ENCODE measurements at regions not wholly inside any gene's neighbourhood (a gene's known extent, or its start where the extent isn't known, plus 50 kb on each side); places are given as distances from the start of the nearest gene placed in this dataset.

GRCh38 chr1:8201331-8201861, 116.5 kb upstream of the SLC45A1 start:
- DNase-seq (ENCODE audit: low spot score), result no peak
- in situ Hi-C loops (cut with MboI; ENCODE audit: low sequenced_read_pairs, unreplicated experiment), result no loop called here
- TF ChIP-seq CTCF (IDR thresholded peaks at IDR 0.05; ENCODE audit: borderline replicate concordance, control extremely low read depth, extremely low read depth, insufficient read depth, missing control alignments), result no peak

- in situ Hi-C loops (cut with MboI; ENCODE audit: low sequenced_read_pairs, unreplicated experiment), result no loop called here
- TF ChIP-seq CTCF (IDR thresholded peaks at IDR 0.05; ENCODE audit: borderline replicate concordance, control extremely low read depth, extremely low read depth, insufficient read depth, missing control alignments), result no peak
- DNase-seq (ENCODE audit: low spot score), result no peak
Measured at GRCh38 chr1:8200317-8201115, 117.4 kb upstream of the SLC45A1 start.

GRCh38 chr1:8198522-8198921, 119.4 kb upstream of the SLC45A1 start:
- no peak for TF ChIP-seq CTCF (IDR thresholded peaks at IDR 0.05; ENCODE audit: borderline replicate concordance, control extremely low read depth, extremely low read depth, insufficient read depth, missing control alignments)
- in situ Hi-C loops (cut with MboI; ENCODE audit: low sequenced_read_pairs, unreplicated experiment), result no loop called here
- DNase-seq (ENCODE audit: low spot score), result no peak

- in situ Hi-C loops (cut with MboI; ENCODE audit: low sequenced_read_pairs, unreplicated experiment), result no loop called here
- TF ChIP-seq CTCF (IDR thresholded peaks at IDR 0.05; ENCODE audit: borderline replicate concordance, control extremely low read depth, extremely low read depth, insufficient read depth, missing control alignments), result no peak
- DNase-seq (ENCODE audit: low spot score), result no peak
Measured at GRCh38 chr1:8197493-8198282, 120.2 kb upstream of the SLC45A1 start.

GRCh38 chr1:8194481-8195227, 123.3 kb upstream of the SLC45A1 start:
- TF ChIP-seq CTCF (IDR thresholded peaks at IDR 0.05; ENCODE audit: borderline replicate concordance, control extremely low read depth, extremely low read depth, insufficient read depth, missing control alignments), result no peak
- in situ Hi-C loops (cut with MboI; ENCODE audit: low sequenced_read_pairs, unreplicated experiment), result no loop called here
- no peak for DNase-seq (ENCODE audit: low spot score)

- TF ChIP-seq CTCF (IDR thresholded peaks at IDR 0.05; ENCODE audit: borderline replicate concordance, control extremely low read depth, extremely low read depth, insufficient read depth, missing control alignments), result no peak
- in situ Hi-C loops (cut with MboI; ENCODE audit: low sequenced_read_pairs, unreplicated experiment), result no loop called here
- DNase-seq (ENCODE audit: low spot score), result no peak
Measured at GRCh38 chr1:8193840-8194406, 124.0 kb upstream of the SLC45A1 start.
